GM19324 (cell line): ENCODE measurements at regions not wholly inside any gene's neighbourhood (a gene's known extent, or its start where the extent isn't known, plus 50 kb on each side); places are given as distances from the start of the nearest gene placed in this dataset.

ENCODE experiments used
- ATAC-seq: cut with Tn5 transposase; IDR thresholded peaks from one replicate; pipeline ENCODE4 v1.9.1; 2021; ENCODE audit warnings: mild to moderate bottlenecking, moderate library complexity; ENCODE audit not compliant: unreplicated experiment, low FRiP score

DNA sequence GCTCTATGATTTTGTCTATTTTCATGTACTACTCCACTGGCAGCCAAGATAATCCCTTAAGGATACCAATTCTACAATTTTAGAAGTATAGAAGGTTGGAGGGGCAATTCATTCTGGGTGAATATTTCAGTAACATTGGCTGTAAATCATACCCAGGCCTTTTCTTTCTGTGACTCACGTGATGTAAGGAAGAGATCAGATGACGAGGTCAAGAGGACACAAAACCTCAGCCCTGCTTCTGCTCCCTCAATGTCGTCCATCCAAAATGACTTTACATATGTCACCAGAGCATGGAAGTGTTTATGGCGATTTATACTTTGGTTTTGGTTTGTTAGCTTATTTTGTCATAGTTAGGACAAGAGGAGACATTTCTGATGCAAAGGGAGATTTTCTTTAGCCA is 70.7 kb upstream of the SLC4A4 start:
- no peak for ATAC-seq

DNA sequence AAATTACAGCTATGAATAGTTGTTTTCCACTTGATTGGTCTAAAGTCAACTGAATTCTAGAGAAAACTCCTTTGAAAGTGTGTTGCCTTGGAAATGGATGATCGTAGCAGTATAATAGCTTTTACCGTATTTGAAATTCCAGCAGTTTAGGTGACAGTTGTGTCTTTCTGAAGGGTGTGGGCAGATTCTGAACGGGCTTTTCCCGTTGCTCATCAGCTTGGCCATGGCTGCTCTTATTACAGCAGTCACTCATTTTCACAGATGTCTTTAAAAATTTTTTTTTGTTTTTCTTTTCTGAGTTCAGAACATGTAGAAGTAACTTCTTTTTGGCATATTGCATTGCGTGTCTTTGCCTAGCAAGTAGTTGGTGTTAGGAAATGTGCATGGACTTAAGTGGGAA is 69.6 kb upstream of the SLC4A4 start:
- ATAC-seq: no peak

DNA sequence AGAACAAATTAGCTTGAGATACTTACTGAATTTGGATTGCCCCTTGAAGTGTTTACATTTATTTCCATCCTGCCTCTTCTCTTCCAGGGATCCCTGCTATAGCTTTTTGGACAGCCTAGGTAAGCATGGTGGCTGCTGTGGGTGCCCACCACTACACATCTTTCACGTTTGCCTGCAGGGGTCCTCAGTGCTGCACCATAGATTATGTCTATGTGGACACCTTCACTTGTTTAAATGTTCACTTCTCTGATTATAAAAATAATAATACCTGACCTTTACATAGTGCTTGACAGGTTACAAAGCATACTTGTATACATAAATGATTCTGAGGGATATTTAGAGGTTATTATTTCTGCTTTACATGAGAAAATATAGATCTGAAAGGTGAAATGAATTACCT is 67.9 kb upstream of the SLC4A4 start:
- peak; percentile 45 for ATAC-seq

DNA sequence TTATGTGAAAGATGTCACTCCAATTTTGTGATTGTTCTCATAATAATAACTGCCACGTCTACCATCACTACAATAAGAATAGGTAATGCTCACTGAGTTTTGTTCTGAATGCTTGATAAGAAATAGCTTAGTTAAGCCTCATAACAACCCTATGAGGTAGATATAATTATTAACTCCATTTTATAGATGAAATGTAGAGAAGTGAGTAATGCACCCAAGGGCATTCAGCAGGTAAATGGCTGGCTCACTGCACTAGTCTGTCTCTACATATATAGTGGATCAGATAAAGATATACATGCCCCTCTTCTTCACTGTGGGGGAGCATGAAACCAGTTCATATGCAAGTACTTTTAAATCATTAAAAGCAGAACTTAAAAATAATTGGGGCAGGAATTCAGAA is 65.8 kb upstream of the SLC4A4 start:
- no peak for ATAC-seq

DNA sequence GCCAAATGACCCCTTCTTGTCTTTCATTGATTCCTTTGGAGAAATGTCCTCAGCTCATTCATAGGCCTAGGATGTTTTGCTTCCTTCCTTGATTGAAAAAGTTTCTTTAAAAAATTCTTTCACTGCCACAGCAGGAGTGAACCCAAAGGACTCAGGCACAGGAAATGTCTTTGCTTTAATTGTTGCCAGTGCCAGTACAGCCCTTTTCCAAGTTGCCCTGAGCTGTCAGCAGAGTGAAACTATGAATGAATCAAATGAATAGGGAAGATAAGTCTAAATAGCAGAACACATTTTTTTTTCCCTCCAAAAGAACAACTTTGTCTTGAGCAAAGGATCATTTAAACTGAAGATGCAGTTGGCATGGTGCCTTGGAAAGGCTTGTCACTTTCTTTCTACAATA is 63.8 kb upstream of the SLC4A4 start:
- no peak for ATAC-seq

DNA sequence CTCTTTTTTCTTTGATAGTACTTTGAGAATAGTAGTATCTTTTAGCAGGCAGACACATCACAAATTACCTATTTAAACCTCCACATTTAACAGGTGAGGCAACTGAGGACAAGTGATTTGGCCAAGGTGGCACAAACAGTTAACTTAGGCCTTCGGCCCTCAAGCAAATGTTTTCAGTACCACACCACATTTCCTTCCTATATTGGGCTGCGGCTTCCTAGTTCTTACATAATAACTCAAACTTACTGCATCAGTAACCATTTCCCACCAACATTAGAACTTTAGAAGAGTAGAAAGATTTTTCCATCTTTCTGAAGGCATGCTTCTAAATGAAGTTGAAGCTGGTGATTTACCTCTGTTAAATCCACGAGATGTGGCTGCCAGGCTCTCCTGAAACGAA is 63.2 kb upstream of the SLC4A4 start:
- no peak for ATAC-seq

DNA sequence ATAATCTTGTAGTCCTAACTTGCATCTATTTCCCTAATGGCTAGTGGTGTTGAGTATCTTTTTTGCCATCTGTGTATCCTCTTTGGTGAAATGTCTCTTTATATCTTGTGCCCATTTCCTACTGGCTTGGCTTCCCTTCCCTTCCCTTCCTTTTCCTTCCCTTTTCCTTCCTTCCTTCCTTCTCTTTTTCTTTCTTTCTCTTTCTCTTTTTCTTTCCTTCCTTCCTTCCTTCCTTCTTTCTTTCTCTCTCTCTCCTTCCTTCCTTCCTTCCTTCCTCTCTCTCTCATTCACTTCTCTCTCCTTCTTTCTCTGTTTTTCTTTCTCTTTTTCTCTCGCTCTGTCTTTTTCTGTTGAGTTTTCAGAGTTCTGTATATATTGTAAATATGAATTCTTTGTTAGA is 61.5 kb upstream of the SLC4A4 start:
- no peak for ATAC-seq

DNA sequence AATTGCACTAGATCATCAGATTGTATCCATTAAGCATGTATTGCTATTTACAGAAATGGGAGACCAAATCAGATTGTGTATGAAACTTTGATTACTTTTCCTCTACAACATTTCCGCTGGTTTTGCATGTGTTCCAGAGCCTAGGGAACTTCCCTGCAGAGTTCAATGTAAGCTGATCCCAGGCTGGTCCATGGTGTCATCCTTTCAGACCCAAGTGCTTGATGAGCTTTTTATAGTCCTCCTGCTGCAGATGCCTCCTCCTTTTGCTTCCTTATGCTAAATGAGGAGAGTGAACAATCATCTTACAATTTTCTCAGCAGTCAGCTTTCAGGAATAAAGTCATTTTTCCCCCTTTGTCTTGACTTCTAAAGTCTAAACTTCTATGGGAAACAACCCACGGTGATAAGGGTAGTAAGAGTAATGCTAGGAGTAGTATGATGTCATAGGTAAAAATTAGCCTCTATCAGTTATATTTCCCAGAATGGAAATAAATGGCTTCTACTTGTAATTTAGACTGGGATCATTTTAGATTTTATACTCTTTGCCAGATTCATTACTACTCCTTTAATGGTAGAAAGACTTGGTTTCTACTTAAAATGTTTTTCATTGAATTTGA is 55.1 kb upstream of the SLC4A4 start:
- ATAC-seq: no peak

DNA sequence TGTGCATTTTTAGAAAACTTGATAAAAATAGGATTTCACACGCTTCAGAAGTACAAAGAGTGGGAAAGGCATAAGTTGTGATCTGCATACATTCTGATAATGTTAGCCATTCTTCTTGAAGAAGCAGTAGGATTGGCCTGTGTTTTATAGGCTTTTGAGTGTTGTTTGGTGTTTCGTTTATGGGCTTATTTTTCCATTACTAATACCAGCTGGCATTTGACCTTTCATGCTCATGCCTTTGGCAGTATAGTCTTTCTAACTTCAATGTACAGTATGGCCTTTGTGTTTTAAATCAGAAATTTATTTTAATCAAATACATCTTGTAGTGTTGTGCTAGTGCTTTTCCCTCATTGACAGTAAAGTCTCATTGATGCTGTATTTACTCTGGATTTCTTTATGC is 51.5 kb upstream of the SLC4A4 start:
- no peak for ATAC-seq

DNA sequence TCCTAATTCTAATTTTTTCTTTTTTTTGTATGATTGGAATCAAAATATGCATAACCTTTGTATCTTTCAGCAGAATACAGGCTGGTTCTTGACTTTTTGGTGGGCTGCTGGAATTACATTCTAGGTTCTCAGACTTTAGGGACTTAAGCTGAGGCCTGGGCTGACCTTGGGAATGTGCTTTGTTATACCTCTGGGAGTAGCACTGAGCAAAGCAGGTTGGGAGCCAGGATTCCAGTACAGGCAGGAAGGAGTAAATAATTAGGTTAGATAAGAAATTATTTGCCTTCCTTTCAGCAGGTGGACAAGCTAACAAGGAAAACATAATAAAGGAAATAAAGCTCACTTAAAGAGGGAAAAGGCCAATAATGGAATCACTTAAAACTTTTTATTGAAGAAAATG is 49.9 kb upstream of the SLC4A4 start:
- ATAC-seq: no peak
